Lower leg skin (tissue), 4 donors: ENCODE measurements at regions not wholly inside any gene's neighbourhood (a gene's known extent, or its start where the extent isn't known, plus 50 kb on each side); places are given as distances from the start of the nearest gene placed in this dataset.

Experiments
- DNase-seq, 2 donors: peaks; one replicate each; pipeline ENCODE4 v3.0.0-alpha.2; 2019; ENCODE audit warnings: low spot score in 2 of 2
- H3K4me3 ChIP-seq: fragments of 200-600 bp; sonication (generic); 2 replicates; pipeline ENCODE4 v1.5.1; 2017; ENCODE audit warnings: mild to moderate bottlenecking, low read depth; ENCODE audit not compliant: poor library complexity, severe bottlenecking
- POLR2A ChIP-seq, 2 donors: fragments of 450-650 bp; IDR thresholded peaks; one replicate each; pipeline ENCODE4 v1.6.1; 2016 to 2017; ENCODE audit warnings: antibody characterized with exemption in 2 of 2, mild to moderate bottlenecking in 1 of 2, moderate library complexity in 1 of 2
- WGBS, 2 donors: methylation state at CpG; one replicate each; pipeline ENCODE4 v1.1.5; 2018; 5-methylcytosine and 5-hydroxymethylcytosine counted together
- intact Hi-C: fragments of 100-400 bp; cut with DNase I; formaldehyde crosslinking; loops from one replicate; pipeline ENCODE4 v1.15.0; 2023; ENCODE audit warnings: low total_unique reads
- TF ChIP-seq, protein P1 (sequence below), 3 donors: fragments of 450-650 bp; IDR thresholded peaks; one replicate each; pipeline ENCODE4 v1.5.1; 2016; ENCODE audit warnings: antibody characterized with exemption in 3 of 3, mild to moderate bottlenecking in 3 of 3, moderate library complexity in 2 of 3

DNA sequence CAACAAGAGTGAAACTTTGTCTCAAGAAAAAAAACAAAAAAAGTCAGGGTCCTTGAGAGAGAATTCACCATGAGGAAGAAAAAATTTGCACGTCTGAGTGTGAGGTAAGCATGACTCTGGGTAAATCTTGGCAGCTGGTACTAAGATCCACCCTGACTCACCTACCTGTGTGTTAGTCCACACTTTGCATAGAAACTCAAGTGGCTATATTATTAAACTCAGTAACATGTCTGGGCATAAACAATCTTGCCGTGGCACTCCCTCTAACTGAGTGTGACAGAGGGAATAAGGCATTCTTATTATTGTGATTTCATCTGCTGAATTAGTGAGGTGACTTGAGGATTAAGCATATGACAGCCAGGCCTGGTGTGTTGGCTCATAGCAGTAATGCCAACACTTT is 259.4 kb upstream of the VLDLR start:
- intact Hi-C loops = no loop called here
- H3K4me3 ChIP-seq = no peak overlapping the region
- no peak for DNase-seq
- 54 to 65% methylated on average over 2 of the region's 2 CpGs for WGBS, 2 donors
- TF ChIP-seq POLR2A (IDR thresholded peaks at IDR 0.05) = no peak
- TF ChIP-seq, protein P1, sequence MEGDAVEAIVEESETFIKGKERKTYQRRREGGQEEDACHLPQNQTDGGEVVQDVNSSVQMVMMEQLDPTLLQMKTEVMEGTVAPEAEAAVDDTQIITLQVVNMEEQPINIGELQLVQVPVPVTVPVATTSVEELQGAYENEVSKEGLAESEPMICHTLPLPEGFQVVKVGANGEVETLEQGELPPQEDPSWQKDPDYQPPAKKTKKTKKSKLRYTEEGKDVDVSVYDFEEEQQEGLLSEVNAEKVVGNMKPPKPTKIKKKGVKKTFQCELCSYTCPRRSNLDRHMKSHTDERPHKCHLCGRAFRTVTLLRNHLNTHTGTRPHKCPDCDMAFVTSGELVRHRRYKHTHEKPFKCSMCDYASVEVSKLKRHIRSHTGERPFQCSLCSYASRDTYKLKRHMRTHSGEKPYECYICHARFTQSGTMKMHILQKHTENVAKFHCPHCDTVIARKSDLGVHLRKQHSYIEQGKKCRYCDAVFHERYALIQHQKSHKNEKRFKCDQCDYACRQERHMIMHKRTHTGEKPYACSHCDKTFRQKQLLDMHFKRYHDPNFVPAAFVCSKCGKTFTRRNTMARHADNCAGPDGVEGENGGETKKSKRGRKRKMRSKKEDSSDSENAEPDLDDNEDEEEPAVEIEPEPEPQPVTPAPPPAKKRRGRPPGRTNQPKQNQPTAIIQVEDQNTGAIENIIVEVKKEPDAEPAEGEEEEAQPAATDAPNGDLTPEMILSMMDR (IDR thresholded peaks at IDR 0.05) = no peak

DNA sequence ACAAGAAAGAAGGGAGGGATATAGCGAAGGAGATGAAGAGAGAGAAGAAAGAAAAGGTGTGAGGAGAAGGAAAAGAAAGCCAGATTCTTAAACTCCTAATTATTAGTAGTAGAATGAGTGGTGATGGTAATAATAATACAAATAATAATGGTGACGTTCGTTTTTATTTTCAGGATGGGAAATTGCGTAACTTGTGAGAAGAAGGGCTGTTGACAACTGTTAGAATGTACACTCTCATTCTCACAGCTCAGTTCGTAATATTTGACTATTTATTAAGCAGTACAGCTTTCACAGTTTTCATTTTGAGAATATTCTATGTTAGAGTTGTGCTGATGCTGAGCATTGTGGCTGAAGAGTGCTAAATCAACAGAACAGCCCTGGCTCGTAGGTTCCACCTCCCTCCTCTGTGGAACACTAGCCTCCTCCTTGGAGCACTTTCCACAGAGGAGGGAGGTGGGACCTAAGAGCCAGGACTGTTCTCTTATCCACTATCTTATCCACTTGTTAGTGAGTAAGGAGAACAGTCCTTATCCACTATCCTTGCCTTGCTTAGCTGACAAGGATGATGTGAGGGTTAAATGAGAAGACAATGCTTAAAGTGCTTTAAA is 258.3 kb upstream of the VLDLR start:
- no peak for DNase-seq
- intact Hi-C loops = no loop called here
- 79 to 80% methylated on average over 6 of the region's 6 CpGs for WGBS, 2 donors

DNA sequence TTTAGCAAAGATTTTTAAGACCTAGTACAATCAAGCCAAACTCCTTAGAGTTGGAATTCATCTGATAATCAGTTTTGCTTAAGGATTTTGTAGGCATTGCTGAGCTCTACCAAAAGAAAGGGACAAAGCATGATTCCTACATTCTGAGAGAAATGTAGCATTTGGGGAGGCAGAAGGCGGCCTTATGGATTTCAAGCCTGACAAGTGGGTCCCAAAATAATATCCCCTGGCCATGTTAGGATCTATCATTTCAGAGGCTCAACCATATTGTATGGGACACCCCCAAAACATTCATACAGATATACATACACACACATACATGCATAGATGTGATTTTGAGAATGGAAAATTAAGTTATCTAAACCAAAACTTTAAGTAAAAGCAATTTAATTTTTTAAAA is 257.8 kb upstream of the VLDLR start:
- TF ChIP-seq POLR2A (IDR thresholded peaks at IDR 0.05) = no peak
- TF ChIP-seq, protein P1 (IDR thresholded peaks at IDR 0.05) = no peak
- H3K4me3 ChIP-seq = no peak overlapping the region
- WGBS, 2 donors = 92 to 94% methylated on average over 1 of the region's 1 CpG
- DNase-seq = no peak
- intact Hi-C loops = no loop called here

More for the DNA sequence above, 258.3 kb upstream of the VLDLR start:
- no peak overlapping the region for H3K4me3 ChIP-seq
- TF ChIP-seq POLR2A (IDR thresholded peaks at IDR 0.05) = no peak

DNA sequence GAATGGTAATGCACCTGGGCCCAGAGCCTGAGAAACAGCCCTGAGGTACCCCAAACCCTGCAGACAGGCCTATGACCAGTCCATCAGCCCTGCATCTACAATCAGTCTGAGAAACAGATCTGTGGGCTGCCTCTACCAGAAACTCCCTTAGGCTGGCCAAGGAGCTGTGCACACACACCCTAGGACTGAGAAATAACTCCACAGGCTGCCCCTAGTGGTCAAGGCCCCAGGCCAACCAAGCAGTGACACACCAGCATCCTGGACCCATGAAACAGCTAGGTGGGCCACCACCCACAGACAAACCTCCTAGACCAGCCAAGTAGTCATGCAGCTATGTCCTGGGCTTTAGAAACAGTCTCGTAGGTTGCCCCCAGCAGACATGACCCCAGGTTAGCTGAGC is 253.6 kb upstream of the VLDLR start:
- TF ChIP-seq, protein P1 (IDR thresholded peaks at IDR 0.05) = no peak
- no peak for TF ChIP-seq POLR2A (IDR thresholded peaks at IDR 0.05)
- no peak overlapping the region for H3K4me3 ChIP-seq
- intact Hi-C loops = no loop called here
- WGBS, 2 donors = 82% methylated on average over 1 of the region's 1 CpG; no CpG with 5 or more reads in 1 of the 2 donors
- no peak for DNase-seq

GRCh38 chr9:2373648-2374047 is 247.9 kb upstream of the VLDLR start:
- H3K4me3 ChIP-seq = no peak overlapping the region
- intact Hi-C loops = no loop called here
- TF ChIP-seq, protein P1 (IDR thresholded peaks at IDR 0.05) = no peak
- no peak for TF ChIP-seq POLR2A (IDR thresholded peaks at IDR 0.05)
- WGBS, 2 donors = 68 to 81% methylated on average over 2 of the region's 2 CpGs
- no peak for DNase-seq

GRCh38 chr9:2375114-2375513 is 246.5 kb upstream of the VLDLR start:
- H3K4me3 ChIP-seq = no peak overlapping the region
- TF ChIP-seq, protein P1 (IDR thresholded peaks at IDR 0.05) = no peak
- no peak for TF ChIP-seq POLR2A (IDR thresholded peaks at IDR 0.05)
- no peak for DNase-seq
- intact Hi-C loops = no loop called here
- 93 to 95% methylated on average over 2 of the region's 2 CpGs for WGBS, 2 donors
